Glutamatergic neuron (in vitro differentiated cells): ENCODE measurements at regions not wholly inside any gene's neighbourhood (a gene's known extent, or its start where the extent isn't known, plus 50 kb on each side); places are given as distances from the start of the nearest gene placed in this dataset.
"Not testable (repeated sequence)": the region's sequence is repeated elsewhere in the genome, so short reads cannot be mapped to it uniquely, and the experiment has no call there.

Experiments used
- DNase-seq: peaks from one replicate; pipeline ENCODE4 v3.0.0; 2022
- H3K27ac Mint-ChIP-seq: one replicate; pipeline ENCODE4 v1.8.0; 2020; ENCODE audit warnings: mild to moderate bottlenecking, mixed read lengths, inconsistent platforms; ENCODE audit not compliant: unreplicated experiment
- H3K27me3 Mint-ChIP-seq: one replicate; pipeline ENCODE4 v1.8.0; 2020; ENCODE audit warnings: mild to moderate bottlenecking, moderate library complexity, mixed read lengths, inconsistent platforms; ENCODE audit not compliant: unreplicated experiment
- H3K36me3 Mint-ChIP-seq: one replicate; pipeline ENCODE4 v1.8.0; 2020; ENCODE audit warnings: mild to moderate bottlenecking, mixed read lengths, inconsistent platforms; ENCODE audit not compliant: unreplicated experiment
- H3K4me1 Mint-ChIP-seq: one replicate; pipeline ENCODE4 v1.8.0; 2020; ENCODE audit warnings: mild to moderate bottlenecking, low read depth, mixed read lengths, inconsistent platforms; ENCODE audit not compliant: unreplicated experiment
- H3K4me3 Mint-ChIP-seq: one replicate; pipeline ENCODE4 v1.8.0; 2020; ENCODE audit warnings: mild to moderate bottlenecking, mixed read lengths, inconsistent platforms; ENCODE audit not compliant: unreplicated experiment
- H3K9me3 Mint-ChIP-seq: one replicate; pipeline ENCODE4 v1.8.0; 2020; ENCODE audit warnings: mild to moderate bottlenecking, moderate library complexity, mixed read lengths, inconsistent platforms; ENCODE audit not compliant: unreplicated experiment
- CTCF ChIP-seq: fragments of 200-600 bp; sonication (generic); IDR thresholded peaks from one replicate; pipeline ENCODE4 v1.5.0; 2021; ENCODE audit not compliant: partially characterized antibody, unreplicated experiment

GRCh38 chr5:82971901-82972300, 105.3 kb downstream of the TMEM167A start:
- Mint-ChIP-seq H3K27me3 (peaks cover 2% of the 10 kb centered on the region), H3K4me1 (peaks cover 3% of the 10 kb centered on the region), H3K36me3 (peaks cover 21% of the 10 kb centered on the region), H3K9me3 (peaks cover 5% of the 10 kb centered on the region), H3K27ac (no peak overlapping the region), H3K4me3 (no peak overlapping the region)
- TF ChIP-seq CTCF: no peak
- no peak for DNase-seq

GRCh38 chr5:82971034-82971806, 106.0 kb downstream of the TMEM167A start:
- not testable (repeated sequence) for H3K27me3 Mint-ChIP-seq, H3K9me3 Mint-ChIP-seq, H3K27ac Mint-ChIP-seq, H3K4me1 Mint-ChIP-seq, DNase-seq, H3K4me3 Mint-ChIP-seq
- H3K36me3 Mint-ChIP-seq: peaks cover 21% of the 10 kb centered on the region

- H3K36me3 Mint-ChIP-seq, H3K27me3 Mint-ChIP-seq, H3K9me3 Mint-ChIP-seq, H3K4me3 Mint-ChIP-seq, H3K27ac Mint-ChIP-seq, H3K4me1 Mint-ChIP-seq, DNase-seq: not testable (repeated sequence)
Observed at GRCh38 chr5:82969221-82969976, 107.8 kb downstream of the TMEM167A start.

- Mint-ChIP-seq H3K4me3 (no peak overlapping the region), H3K36me3 (no peaks in the 10 kb centered on the region), H3K9me3 (no peaks in the 10 kb centered on the region), H3K27ac (no peak overlapping the region), H3K27me3 (no peaks in the 10 kb centered on the region), H3K4me1 (peaks cover 3% of the 10 kb centered on the region)
- DNase-seq: no peak
- no peak for TF ChIP-seq CTCF
Observed at GRCh38 chr5:82967072-82967471, 110.1 kb downstream of the TMEM167A start.

GRCh38 chr5:82959466-82959865, 117.7 kb downstream of the TMEM167A start:
- Mint-ChIP-seq H3K4me3 (no peak overlapping the region), H3K4me1 (no peaks in the 10 kb centered on the region), H3K27me3 (no peaks in the 10 kb centered on the region), H3K9me3 (no peaks in the 10 kb centered on the region), H3K36me3 (peaks cover 5% of the 10 kb centered on the region), H3K27ac (no peak overlapping the region)
- TF ChIP-seq CTCF: no peak
- DNase-seq: no peak

GRCh38 chr5:82956600-82956999, 120.6 kb downstream of the TMEM167A start:
- no peak for DNase-seq
- Mint-ChIP-seq H3K27ac (no peak overlapping the region), H3K27me3 (no peaks in the 10 kb centered on the region), H3K4me3 (no peak overlapping the region), H3K9me3 (no peaks in the 10 kb centered on the region), H3K4me1 (no peaks in the 10 kb centered on the region), H3K36me3 (peaks cover 5% of the 10 kb centered on the region)
- no peak for TF ChIP-seq CTCF
